ENCODE measurements at regions not wholly inside any gene's neighbourhood (a gene's known extent, or its start where the extent isn't known, plus 50 kb on each side); places are given as distances from the start of the nearest gene placed in this dataset.

GRCh38 chr4:12382567-12382966 is 953.9 kb upstream of the HS3ST1 start:
- TF ChIP-seq CTCF (IDR thresholded peaks at IDR 0.05 in 8 of 11, conservative IDR thresholded peaks at IDR 0.05 in 3 of 11) (no peak), POLR2A (IDR thresholded peaks at IDR 0.05) (no peak), POLR2AphosphoS5 (IDR thresholded peaks at IDR 0.05) (no peak)
